ENCODE measurements at regions not wholly inside any gene's neighbourhood (a gene's known extent, or its start where the extent isn't known, plus 50 kb on each side); places are given as distances from the start of the nearest gene placed in this dataset.
A peak's percentile ranks its signal among the peaks of the same experiment; 100 is the strongest.
"Not testable (repeated sequence)": the region's sequence is repeated elsewhere in the genome, so short reads cannot be mapped to it uniquely, and the experiment has no call there.

DNA sequence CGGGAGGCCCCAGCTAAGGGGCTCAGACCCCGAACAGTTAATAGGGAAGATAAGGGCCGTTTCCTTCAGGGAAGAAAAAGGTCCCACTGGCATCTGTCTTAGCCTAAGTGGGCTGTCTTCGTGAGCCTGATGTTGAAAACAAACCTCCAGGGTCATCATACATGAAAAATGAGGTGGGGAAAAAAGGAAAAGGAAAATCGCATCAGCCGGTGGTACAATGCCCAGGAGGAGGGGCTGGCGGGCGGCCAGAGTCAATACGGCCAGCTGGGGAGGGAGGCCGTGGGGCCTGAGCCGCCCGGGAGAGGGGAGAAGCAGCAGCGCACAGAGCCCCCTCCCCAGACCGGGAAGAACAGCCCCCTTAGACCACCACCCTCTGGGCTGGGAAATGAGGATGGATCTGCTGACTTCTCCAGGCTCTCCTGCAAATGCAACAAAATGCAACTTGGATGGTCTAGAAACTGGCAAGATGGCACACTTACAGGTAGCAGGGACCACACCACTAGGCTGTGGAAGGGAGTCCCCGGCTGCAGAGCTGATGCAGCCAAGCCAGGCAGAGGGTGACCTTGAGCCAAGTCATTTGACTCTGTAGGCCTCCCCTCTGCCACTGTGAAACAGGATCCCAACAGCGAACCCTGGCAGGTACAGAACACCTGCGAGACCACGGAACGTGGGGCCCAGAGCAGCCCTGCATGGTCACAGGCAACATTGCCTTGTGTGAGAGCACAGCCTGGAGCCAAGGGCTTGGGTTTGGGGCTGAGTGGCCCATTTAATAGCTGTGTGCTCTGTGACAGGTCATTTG lies 448.5 kb downstream of the SOX9 start:
- Mint-ChIP-seq H3K27me3 (peaks cover 7% of the 10 kb centered on the region), H3K4me3 (no peak overlapping the region), H3K4me1 (peaks cover 12% of the 10 kb centered on the region), H3K9me3 (no peaks in the 10 kb centered on the region), H3K36me3 (ENCODE audit: low read depth) (no peaks in the 10 kb centered on the region), H3K27ac (peak overlapping the region; percentile 60)
- ChIA-PET POLR2A (no interaction called here), CTCF (interaction anchor here (1.0 to 1.3 kb wide), 2 partner anchors 10 to 156 kb away, joined by 3 to 4 read pairs; no protein-coding TSS in a partner anchor)
- no peak for DNase-seq

- no peaks in the 10 kb centered on the region for H3K9me3 Mint-ChIP-seq
- DNase-seq, result no peak
- H3K27me3 Mint-ChIP-seq, result peaks cover 17% of the 10 kb centered on the region
- H3K4me3 Mint-ChIP-seq, result no peak overlapping the region
- H3K4me1 Mint-ChIP-seq, result peaks cover 6% of the 10 kb centered on the region
- H3K36me3 Mint-ChIP-seq (ENCODE audit: low read depth), result no peaks in the 10 kb centered on the region
- CTCF ChIA-PET, result no interaction called here
- no peak overlapping the region for H3K27ac Mint-ChIP-seq
- POLR2A ChIA-PET, result no interaction called here
These were observed 451.1 kb downstream of the SOX9 start for GRCh38 chr17:72571813-72572396.

- Mint-ChIP-seq H3K27me3 (peaks cover 24% of the 10 kb centered on the region), H3K9me3 (no peaks in the 10 kb centered on the region), H3K4me3 (no peak overlapping the region), H3K27ac (no peak overlapping the region), H3K4me1 (no peaks in the 10 kb centered on the region), H3K36me3 (ENCODE audit: low read depth) (no peaks in the 10 kb centered on the region)
- no peak for DNase-seq
- CTCF ChIA-PET, result no interaction called here
- POLR2A ChIA-PET, result no interaction called here
These were observed 452.0 kb downstream of the SOX9 start for GRCh38 chr17:72572604-72573491.

GRCh38 chr17:72573492-72573801 lies 452.6 kb downstream of the SOX9 start:
- H3K27me3 Mint-ChIP-seq, result peaks cover 25% of the 10 kb centered on the region
- POLR2A ChIA-PET; CTCF ChIA-PET; DNase-seq; H3K27ac Mint-ChIP-seq; H3K4me3 Mint-ChIP-seq; H3K4me1 Mint-ChIP-seq; H3K36me3 Mint-ChIP-seq (ENCODE audit: low read depth); H3K9me3 Mint-ChIP-seq: not testable (repeated sequence)

- no peaks in the 10 kb centered on the region for H3K36me3 Mint-ChIP-seq (ENCODE audit: low read depth)
- ChIA-PET POLR2A (no interaction called here), CTCF (interaction anchor here (1.0 kb wide), 1 partner anchor 15 kb away, joined by 3 read pairs; no protein-coding TSS in a partner anchor)
- H3K27ac Mint-ChIP-seq, result no peak overlapping the region
- H3K4me3 Mint-ChIP-seq, result no peak overlapping the region
- H3K9me3 Mint-ChIP-seq, result no peaks in the 10 kb centered on the region
- peaks cover 33% of the 10 kb centered on the region for H3K27me3 Mint-ChIP-seq
- H3K4me1 Mint-ChIP-seq, result no peaks in the 10 kb centered on the region
- no peak for DNase-seq
These were observed 454.1 kb downstream of the SOX9 start for GRCh38 chr17:72574675-72575510.

DNA sequence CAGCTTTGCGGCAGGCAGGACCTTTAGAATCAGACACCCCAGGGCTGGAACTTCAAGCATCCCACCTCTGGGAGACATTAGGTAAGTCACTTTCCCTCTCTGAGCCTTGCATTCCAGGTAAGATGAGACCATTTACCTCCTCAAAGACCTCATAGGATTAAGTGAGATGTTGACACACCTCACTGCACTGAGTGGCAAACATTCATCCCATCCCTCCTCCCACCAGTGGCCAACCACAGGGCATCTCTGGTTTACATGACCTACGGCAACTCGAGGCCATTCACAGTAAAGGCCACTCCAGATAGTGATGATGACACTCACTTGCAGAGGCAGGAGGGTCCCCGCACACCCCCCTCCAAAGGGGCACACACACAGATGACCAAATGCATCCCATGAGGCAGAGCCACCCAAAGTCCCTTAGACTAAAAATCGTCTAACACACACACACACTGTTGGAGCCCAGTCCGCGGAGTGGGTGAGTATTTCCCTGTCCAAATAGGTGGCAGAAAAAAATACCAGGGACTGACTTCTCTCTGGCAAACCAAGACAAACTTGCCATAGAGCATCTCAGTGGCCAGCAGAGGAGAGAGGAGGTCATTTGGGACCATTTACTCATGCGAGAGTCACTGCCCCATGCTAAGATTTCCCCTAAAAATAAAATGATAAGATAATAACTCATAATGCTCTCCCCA lies 454.9 kb downstream of the SOX9 start:
- POLR2A ChIA-PET, result no interaction called here
- H3K27me3 Mint-ChIP-seq, result peaks cover 33% of the 10 kb centered on the region
- no peaks in the 10 kb centered on the region for H3K9me3 Mint-ChIP-seq
- no peak overlapping the region for H3K4me3 Mint-ChIP-seq
- DNase-seq, result no peak
- H3K4me1 Mint-ChIP-seq, result no peaks in the 10 kb centered on the region
- H3K36me3 Mint-ChIP-seq (ENCODE audit: low read depth), result no peaks in the 10 kb centered on the region
- CTCF ChIA-PET, result no interaction called here
- H3K27ac Mint-ChIP-seq, result no peak overlapping the region

GRCh38 chr17:72576289-72576759 lies 455.5 kb downstream of the SOX9 start:
- Mint-ChIP-seq H3K27me3 (peaks cover 33% of the 10 kb centered on the region), H3K4me1 (no peaks in the 10 kb centered on the region)

GRCh38 chr17:72578817-72579470 lies 458.1 kb downstream of the SOX9 start:
- Mint-ChIP-seq H3K27ac (no peak overlapping the region), H3K4me1 (no peaks in the 10 kb centered on the region), H3K36me3 (ENCODE audit: low read depth) (no peaks in the 10 kb centered on the region), H3K27me3 (peaks cover 30% of the 10 kb centered on the region), H3K9me3 (no peaks in the 10 kb centered on the region), H3K4me3 (no peak overlapping the region)
- DNase-seq, result no peak
- CTCF ChIA-PET, result no interaction called here
- POLR2A ChIA-PET, result no interaction called here

More at GRCh38 chr17:72576289-72576759, 455.5 kb downstream of the SOX9 start:
- H3K27ac Mint-ChIP-seq, result no peak overlapping the region
- no peaks in the 10 kb centered on the region for H3K36me3 Mint-ChIP-seq (ENCODE audit: low read depth)
- ChIA-PET POLR2A (no interaction called here), CTCF (no interaction called here)
- no peaks in the 10 kb centered on the region for H3K9me3 Mint-ChIP-seq
- H3K4me3 Mint-ChIP-seq, result no peak overlapping the region
- no peak for DNase-seq

- CTCF ChIA-PET, result interaction anchor here (0.8 to 1.1 kb wide), 3 partner anchors 23 to 121 kb away, joined by 3 to 4 read pairs (median 3); no protein-coding TSS in a partner anchor
- no peak overlapping the region for H3K27ac Mint-ChIP-seq
- H3K4me3 Mint-ChIP-seq, result no peak overlapping the region
- DNase-seq, result no peak
- H3K9me3 Mint-ChIP-seq, result no peaks in the 10 kb centered on the region
- no peaks in the 10 kb centered on the region for H3K4me1 Mint-ChIP-seq
- peaks cover 22% of the 10 kb centered on the region for H3K27me3 Mint-ChIP-seq
- POLR2A ChIA-PET, result no interaction called here
- no peaks in the 10 kb centered on the region for H3K36me3 Mint-ChIP-seq (ENCODE audit: low read depth)
These were observed 459.1 kb downstream of the SOX9 start for GRCh38 chr17:72579990-72580320.

GRCh38 chr17:72580321-72581127 lies 459.7 kb downstream of the SOX9 start:
- ChIA-PET POLR2A (interaction anchor here (0.6 kb wide), 1 partner anchor 18 kb away, joined by 6 read pairs; no protein-coding TSS in a partner anchor), CTCF (interaction anchor here (0.8 to 1.1 kb wide), 3 partner anchors 24 to 121 kb away, joined by 3 to 4 read pairs (median 3); no protein-coding TSS in a partner anchor)
- no peak for DNase-seq
- Mint-ChIP-seq H3K36me3 (ENCODE audit: low read depth) (no peaks in the 10 kb centered on the region), H3K27ac (no peak overlapping the region), H3K4me1 (no peaks in the 10 kb centered on the region), H3K4me3 (no peak overlapping the region), H3K9me3 (no peaks in the 10 kb centered on the region), H3K27me3 (peaks cover 22% of the 10 kb centered on the region)

DNA sequence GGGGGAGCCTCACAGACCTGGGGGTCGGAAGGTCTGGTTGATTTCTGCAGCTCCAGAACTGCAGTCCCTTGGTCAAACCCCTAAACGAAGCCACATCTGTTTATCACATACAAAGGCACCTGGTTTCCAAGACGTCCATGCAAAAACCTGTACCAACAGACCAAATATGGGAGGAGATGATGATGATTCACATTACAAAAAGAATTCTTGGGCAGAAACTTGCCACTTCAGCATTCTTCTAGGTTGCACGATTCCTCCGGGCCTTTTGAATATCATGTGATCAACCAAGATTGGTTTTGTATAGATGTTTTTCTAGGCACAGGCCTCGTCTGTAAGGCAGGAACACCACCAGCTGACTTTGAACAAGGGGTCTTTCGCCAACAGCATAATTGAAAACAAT lies 466.3 kb downstream of the SOX9 start:
- ChIA-PET CTCF (interaction anchor here (0.8 to 2.2 kb wide), 3 partner anchors 27 to 140 kb away, joined by 4 to 7 read pairs (median 5); no protein-coding TSS in a partner anchor), POLR2A (no interaction called here)
- peak overlapping the region; percentile 43 for H3K4me3 Mint-ChIP-seq
- no peaks in the 10 kb centered on the region for H3K36me3 Mint-ChIP-seq (ENCODE audit: low read depth)
- peaks cover 31% of the 10 kb centered on the region for H3K27me3 Mint-ChIP-seq
- peak overlapping the region; percentile 84 for H3K27ac Mint-ChIP-seq
- no peaks in the 10 kb centered on the region for H3K9me3 Mint-ChIP-seq
- peaks cover 42% of the 10 kb centered on the region for H3K4me1 Mint-ChIP-seq
- no peak for DNase-seq

Measured in activated CD4-positive, alpha-beta T cell treated with anti-CD3 and anti-CD28 coated beads, Interleukin-2, amount 10 ng/mL, durations not matched to agents 7 days and 5 days (primary cell).